Fibroblast of villous mesenchyme (primary cell): ENCODE measurements at regions not wholly inside any gene's neighbourhood (a gene's known extent, or its start where the extent isn't known, plus 50 kb on each side); places are given as distances from the start of the nearest gene placed in this dataset.

Experiments
- DNase-seq: peaks from one replicate; pipeline ENCODE4 v3.0.0-alpha.2; 2010; ENCODE audit warnings: low read depth
- H3K4me3 ChIP-seq: 2 replicates; pipeline ENCODE4 v1.5.1; 2011; ENCODE audit warnings: low read depth, mild to moderate bottlenecking, low read length
- TF ChIP-seq, protein P1 (sequence below): IDR thresholded peaks from 2 replicates; pipeline ENCODE4 v1.5.1; 2012; ENCODE audit warnings: low read depth, mild to moderate bottlenecking, low read length; ENCODE audit not compliant: insufficient read depth

DNA sequence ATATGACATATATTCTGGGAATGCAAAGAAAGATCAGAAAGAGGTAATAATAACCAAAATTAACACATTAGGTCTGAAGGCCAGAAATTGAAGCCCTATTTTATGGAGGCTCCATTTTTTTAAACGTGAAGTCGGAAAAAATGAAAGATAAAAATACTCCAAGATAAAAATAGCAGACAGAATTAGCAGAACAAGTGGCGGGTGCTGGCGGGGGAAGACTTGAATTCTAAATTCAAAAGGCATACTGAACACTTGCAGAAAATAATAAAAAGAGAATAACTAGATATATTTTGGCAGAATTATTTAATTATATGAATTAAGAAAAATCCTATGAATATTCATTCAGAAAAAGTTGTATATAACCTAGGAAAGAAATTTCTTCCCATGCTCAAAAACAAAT, 543.7 kb upstream of the ACO1 start:
- TF ChIP-seq, protein P1, sequence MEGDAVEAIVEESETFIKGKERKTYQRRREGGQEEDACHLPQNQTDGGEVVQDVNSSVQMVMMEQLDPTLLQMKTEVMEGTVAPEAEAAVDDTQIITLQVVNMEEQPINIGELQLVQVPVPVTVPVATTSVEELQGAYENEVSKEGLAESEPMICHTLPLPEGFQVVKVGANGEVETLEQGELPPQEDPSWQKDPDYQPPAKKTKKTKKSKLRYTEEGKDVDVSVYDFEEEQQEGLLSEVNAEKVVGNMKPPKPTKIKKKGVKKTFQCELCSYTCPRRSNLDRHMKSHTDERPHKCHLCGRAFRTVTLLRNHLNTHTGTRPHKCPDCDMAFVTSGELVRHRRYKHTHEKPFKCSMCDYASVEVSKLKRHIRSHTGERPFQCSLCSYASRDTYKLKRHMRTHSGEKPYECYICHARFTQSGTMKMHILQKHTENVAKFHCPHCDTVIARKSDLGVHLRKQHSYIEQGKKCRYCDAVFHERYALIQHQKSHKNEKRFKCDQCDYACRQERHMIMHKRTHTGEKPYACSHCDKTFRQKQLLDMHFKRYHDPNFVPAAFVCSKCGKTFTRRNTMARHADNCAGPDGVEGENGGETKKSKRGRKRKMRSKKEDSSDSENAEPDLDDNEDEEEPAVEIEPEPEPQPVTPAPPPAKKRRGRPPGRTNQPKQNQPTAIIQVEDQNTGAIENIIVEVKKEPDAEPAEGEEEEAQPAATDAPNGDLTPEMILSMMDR = no peak
- no peak for DNase-seq
- H3K4me3 ChIP-seq = no peak overlapping the region

DNA sequence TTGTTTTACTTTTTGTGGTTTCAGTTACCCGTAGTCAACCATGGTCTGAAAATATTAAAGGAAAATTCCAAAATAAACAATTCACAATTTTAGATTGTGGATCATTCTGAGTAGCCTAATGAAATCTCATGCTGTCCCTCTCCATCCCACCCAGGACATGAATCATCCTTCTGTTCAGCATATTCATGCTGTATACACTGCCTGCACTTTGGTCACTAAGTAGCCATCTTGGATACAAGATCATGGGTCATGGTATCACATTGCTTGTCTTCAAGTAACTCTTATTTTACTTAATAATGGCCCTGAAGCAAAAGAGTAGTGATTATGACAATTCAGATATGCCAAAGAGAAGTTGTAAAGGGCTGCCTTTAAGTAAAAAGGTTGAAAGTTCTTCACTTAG, 536.5 kb upstream of the ACO1 start:
- H3K4me3 ChIP-seq = no peak overlapping the region
- TF ChIP-seq, protein P1 = no peak
- DNase-seq = peak; percentile 6

DNA sequence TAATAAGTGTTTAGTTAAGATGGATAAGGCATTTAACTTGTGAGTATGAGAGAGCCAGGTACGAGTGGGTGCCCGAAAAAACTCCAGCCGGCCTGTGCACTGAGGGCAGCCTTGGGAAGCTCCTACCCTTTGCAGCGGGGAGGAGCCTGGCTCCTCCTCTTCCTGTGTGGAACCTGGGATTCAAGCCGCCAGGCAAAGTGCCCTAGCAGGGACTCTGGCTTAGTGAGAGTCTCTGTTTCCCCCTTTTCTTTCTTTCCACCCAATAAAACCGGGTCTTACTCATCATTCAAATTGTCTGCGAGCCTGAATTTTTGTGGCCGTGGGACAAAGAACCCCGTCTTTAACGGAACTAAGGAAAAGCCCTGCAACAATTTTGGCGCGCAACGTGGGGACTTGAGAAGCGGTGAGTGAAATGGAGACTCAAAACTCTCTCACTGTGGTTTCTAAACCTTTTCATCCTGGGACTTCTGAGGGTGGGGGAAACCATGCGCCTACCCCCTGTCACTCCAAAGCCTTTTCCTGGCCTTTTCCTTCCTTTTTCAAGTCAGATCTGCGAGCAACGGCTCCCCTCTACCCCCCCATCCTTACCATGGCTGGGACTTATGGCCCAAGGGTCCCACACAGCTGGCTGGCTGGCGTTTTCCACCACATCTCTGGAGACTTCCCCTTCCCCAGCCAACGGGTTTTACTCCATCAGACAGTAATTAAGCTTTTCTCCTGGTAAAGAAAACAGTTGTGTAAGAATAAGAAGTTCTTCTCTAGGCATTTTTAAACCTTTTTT, 535.7 kb upstream of the ACO1 start:
- DNase-seq = no peak
- H3K4me3 ChIP-seq = peak overlapping the region; percentile 54
- TF ChIP-seq, protein P1 = no peak

DNA sequence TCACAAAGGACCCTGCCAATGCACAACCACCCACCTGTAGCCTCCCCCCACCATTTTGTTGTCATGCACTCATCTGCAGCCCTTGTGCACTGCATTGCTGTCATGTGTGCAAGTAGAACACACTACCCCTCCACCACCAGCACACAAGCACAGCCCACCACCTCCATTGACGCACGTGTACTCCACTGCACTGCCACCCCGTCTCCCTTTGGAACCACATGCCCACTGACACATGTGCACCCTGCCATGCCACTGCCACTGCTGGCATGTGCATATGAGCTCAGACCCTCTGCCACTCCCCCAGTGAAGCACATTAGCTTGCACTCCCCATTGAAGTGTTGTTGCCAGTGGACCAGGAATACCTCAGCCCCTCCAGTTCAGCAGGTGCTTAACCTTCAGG, 530.3 kb upstream of the ACO1 start:
- TF ChIP-seq, protein P1 = no peak
- no peak for DNase-seq
- no peak overlapping the region for H3K4me3 ChIP-seq

DNA sequence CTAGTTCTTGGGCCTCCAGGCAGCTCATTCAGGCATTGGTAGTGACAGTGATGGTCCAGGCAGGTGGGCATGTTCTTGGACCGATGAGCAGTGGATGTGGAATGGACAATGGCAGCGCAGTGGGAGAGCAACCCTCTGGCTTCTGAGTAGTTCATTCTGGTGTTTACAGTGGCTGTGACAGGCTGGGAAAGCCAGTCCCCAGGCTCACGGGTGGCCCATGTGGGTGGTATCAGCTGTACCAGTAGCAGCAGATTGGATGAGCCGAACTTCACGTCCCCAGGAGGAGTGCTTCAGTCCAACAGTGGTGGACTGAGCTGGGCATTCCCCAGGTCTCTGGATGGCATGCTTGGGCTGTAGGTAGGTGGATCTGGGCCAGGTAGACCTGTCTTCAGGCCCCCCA, 515.6 kb upstream of the ACO1 start:
- no peak overlapping the region for H3K4me3 ChIP-seq
- DNase-seq = no peak
- TF ChIP-seq, protein P1 = no peak

DNA sequence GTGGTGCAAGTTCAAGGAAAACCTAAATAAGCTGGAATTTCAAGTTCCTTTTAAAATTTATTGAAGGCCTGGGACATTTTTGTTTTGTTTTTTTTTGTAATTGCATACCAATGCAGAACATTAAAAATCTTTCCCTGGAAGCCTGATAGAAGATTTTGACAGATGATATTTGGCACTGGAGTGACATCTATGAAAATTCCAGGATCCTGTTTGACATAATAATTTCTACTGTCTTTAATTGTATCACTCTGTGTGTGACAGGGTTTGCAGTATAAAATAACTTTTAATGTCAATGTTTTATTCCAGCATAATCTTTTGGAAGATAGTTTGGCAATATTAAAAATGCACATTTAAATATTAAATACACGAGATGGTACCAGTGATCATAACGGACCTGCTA, 514.2 kb upstream of the ACO1 start:
- no peak for DNase-seq
- H3K4me3 ChIP-seq = no peak overlapping the region
- TF ChIP-seq, protein P1 = no peak

DNA sequence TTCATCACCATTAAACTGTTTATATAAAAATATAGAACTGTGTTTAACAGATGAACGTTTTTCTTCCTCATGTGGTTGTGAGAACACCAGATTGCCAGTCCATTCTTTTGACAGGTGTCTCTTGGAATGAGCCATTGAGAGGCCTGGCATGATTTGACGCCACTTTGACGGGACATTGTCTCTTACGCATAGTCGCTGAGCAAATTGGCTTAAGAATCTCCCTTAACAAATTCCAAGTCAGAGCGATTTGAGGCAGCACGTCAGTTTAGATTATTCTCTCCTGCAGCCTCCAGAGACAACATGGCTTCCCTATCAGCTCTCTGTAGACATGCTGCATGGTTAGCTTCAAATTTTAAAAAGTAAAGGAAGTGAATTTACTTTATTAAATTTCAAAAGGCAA, 510.7 kb upstream of the ACO1 start:
- H3K4me3 ChIP-seq = no peak overlapping the region
- DNase-seq = no peak
- TF ChIP-seq, protein P1 = no peak
